Endothelial cell of umbilical vein (primary cell): ENCODE measurements at regions not wholly inside any gene's neighbourhood (a gene's known extent, or its start where the extent isn't known, plus 50 kb on each side); places are given as distances from the start of the nearest gene placed in this dataset.

ENCODE experiments used
- BruUV-seq: library from RNA; stranded (reverse); fragments of 400-500 nt; replicated peaks from 2 replicates; lab custom pipeline; 2021; lab: Mats Ljungman, UMichigan
- CTCF ChIA-PET: fragments of 300-600, 350-600 bp; sonication (Branson Sonifier 250); formaldehyde crosslinking; loops from one replicate; lab custom pipeline; 2021; ENCODE audit warnings: antibody characterized with exemption, inconsistent platforms; lab: Charles Lee
- POLR2A ChIA-PET: fragments of 300-600, 350-600 bp; sonication (Branson Sonifier 250); formaldehyde crosslinking; loops from one replicate; lab custom pipeline; 2021; ENCODE audit warnings: antibody characterized with exemption, inconsistent platforms; lab: Charles Lee
- DNase-seq: peaks from one replicate; pipeline ENCODE4 v3.0.0-alpha.2; 2011; ENCODE audit warnings: low read depth, low spot score
- FAIRE-seq: peaks from 2 replicates; lab custom pipeline; 2011; peaks lifted over from hg19 to GRCh38; lab: Jason Lieb, UNC
- H2AFZ ChIP-seq: 2 replicates; pipeline ENCODE4 v1.6.0; 2012; ENCODE audit warnings: low read depth, low read length, control low read depth, inconsistent platforms
- H3K27ac ChIP-seq: 2 replicates; pipeline ENCODE4 v1.5.1; 2011; ENCODE audit warnings: low read depth, mild to moderate bottlenecking, control low read depth, low read length, moderate library complexity; ENCODE audit not compliant: insufficient read depth
- H3K27me3 ChIP-seq, 2 experiments: 2 replicates each; pipeline versions ENCODE4 v1.6.0 to v1.6.1; 2011; ENCODE audit warnings: low read length in 2 of 2, mixed read lengths in 1 of 2; ENCODE audit not compliant: control insufficient read depth in 2 of 2, insufficient read depth in 2 of 2
- H3K36me3 ChIP-seq, 2 experiments: 2 replicates in 1 of 2; 3 replicates in 1 of 2; pipeline ENCODE4 v1.5.1; 2011; ENCODE audit warnings: low read length in 2 of 2, mild to moderate bottlenecking in 1 of 2, moderate library complexity in 1 of 2; ENCODE audit not compliant: control insufficient read depth in 2 of 2, insufficient read depth in 2 of 2; ENCODE audit errors: extremely low read depth in 1 of 2
- H3K4me1 ChIP-seq: 3 replicates; pipeline ENCODE4 v1.5.1; 2011; ENCODE audit warnings: mild to moderate bottlenecking, low read length; ENCODE audit not compliant: control insufficient read depth, insufficient read depth; ENCODE audit errors: extremely low read depth
- H3K4me2 ChIP-seq: 2 replicates; pipeline ENCODE4 v1.6.1; 2011; ENCODE audit warnings: low read length, control low read depth, mixed read lengths; ENCODE audit not compliant: insufficient read depth
- H3K4me3 ChIP-seq, 3 experiments: fragments of 200-600 bp in 1 of 3; sonication (generic), shearing (Covaris generic) in 1 of 3; replicated peaks in 1 of 3; 2 replicates each; pipeline ENCODE4 v1.5.1; 2011 to 2016; ENCODE audit warnings: control low read depth in 3 of 3, low read length in 3 of 3, mild to moderate bottlenecking in 2 of 3, inconsistent platforms in 1 of 3, low read depth in 1 of 3, moderate library complexity in 1 of 3; ENCODE audit not compliant: insufficient read depth in 1 of 3
- H3K79me2 ChIP-seq: 2 replicates; pipeline ENCODE4 v1.6.0; 2012; ENCODE audit warnings: low read length, inconsistent platforms; ENCODE audit not compliant: control insufficient read depth, insufficient read depth
- H3K9ac ChIP-seq: replicated peaks from 2 replicates; pipeline ENCODE3; 2011; ENCODE audit warnings: low read length, control low read depth; ENCODE audit not compliant: insufficient read depth; ENCODE audit errors: extremely low read depth
- H3K9me1 ChIP-seq: replicated peaks from 3 replicates; pipeline ENCODE4 v1.6.0; 2011; ENCODE audit warnings: mild to moderate bottlenecking, low read length; ENCODE audit not compliant: control insufficient read depth, insufficient read depth; ENCODE audit errors: extremely low read depth
- H3K9me3 ChIP-seq: replicated peaks from 2 replicates; pipeline ENCODE4 v1.5.1; 2012; ENCODE audit warnings: low read length, inconsistent platforms; ENCODE audit not compliant: control insufficient read depth, insufficient read depth
- H4K20me1 ChIP-seq: replicated peaks from 2 replicates; pipeline ENCODE3; 2011; ENCODE audit warnings: mild to moderate bottlenecking, low read length; ENCODE audit not compliant: control insufficient read depth, insufficient read depth; ENCODE audit errors: extremely low read depth
- CTCF ChIP-seq, 2 donors: IDR thresholded peaks; 1 replicate in 1 of 2; 2 replicates in 1 of 2; pipeline ENCODE4 v1.5.1; 2011; ENCODE audit warnings: low read length in 2 of 2, mild to moderate bottlenecking in 2 of 2, moderate library complexity in 2 of 2, control low read depth in 1 of 2, inconsistent platforms in 1 of 2, low read depth in 1 of 2; ENCODE audit not compliant: insufficient read depth in 1 of 2; ENCODE audit errors: extremely low read depth in 1 of 2
- FOS ChIP-seq: IDR thresholded peaks from 2 replicates; pipeline ENCODE4 v1.6.1; 2011; ENCODE audit warnings: mild to moderate bottlenecking, low read length, moderate library complexity, borderline replicate concordance; ENCODE audit not compliant: insufficient read depth
- GATA2 ChIP-seq: IDR thresholded peaks from 2 replicates; pipeline ENCODE4 v1.7.0; 2011; ENCODE audit warnings: low read depth, mild to moderate bottlenecking, moderate library complexity, mixed read lengths, low read length; ENCODE audit not compliant: insufficient read length, insufficient read depth
- JUN ChIP-seq: IDR thresholded peaks from 2 replicates; pipeline ENCODE4 v1.6.1; 2011; ENCODE audit warnings: borderline replicate concordance, low read depth; ENCODE audit not compliant: insufficient read length, insufficient read depth
- POLR2A ChIP-seq: IDR thresholded peaks from 2 replicates; pipeline ENCODE4 v1.6.1; 2012; ENCODE audit warnings: low read depth, mild to moderate bottlenecking, control low read depth, low read length
- POLR2AphosphoS5 ChIP-seq: IDR thresholded peaks from 2 replicates; pipeline ENCODE4 v1.6.1; 2012; ENCODE audit warnings: low read depth, mild to moderate bottlenecking, control low read depth, low read length, moderate library complexity; ENCODE audit not compliant: insufficient read depth
- dilution Hi-C: fragments of 300-500 bp; cut with MboI; formaldehyde crosslinking; loops from one replicate; pipeline ENCODE4 v1.15.0; 2019; ENCODE audit warnings: low sequenced_read_pairs; ENCODE audit not compliant: extremely low pct_ligation_motif_present
- intact Hi-C: fragments of 100-400 bp; cut with micrococcal nuclease; formaldehyde crosslinking; loops from one replicate; pipeline ENCODE4 v1.10.0; 2022

GRCh38 chr17:15031975-15032374 lies 233.2 kb downstream of the PMP22 start:
- ChIA-PET CTCF (no interaction called here), POLR2A (no interaction called here)
- no peak for TF ChIP-seq GATA2
- TF ChIP-seq POLR2AphosphoS5: no peak
- TF ChIP-seq POLR2A: no peak
- H3K4me1 ChIP-seq: no peaks in the 10 kb centered on the region
- intact Hi-C loops: no loop called here
- no peak overlapping the region for H2AFZ ChIP-seq
- no peaks in the 10 kb centered on the region for H3K36me3 ChIP-seq
- H3K27ac ChIP-seq: no peak overlapping the region
- peaks cover 2% of the 10 kb centered on the region for H3K9me3 ChIP-seq
- no peak for FAIRE-seq
- H4K20me1 ChIP-seq: no peaks in the 10 kb centered on the region
- no peak overlapping the region for H3K4me3 ChIP-seq
- H3K4me2 ChIP-seq: no peak overlapping the region
- H3K79me2 ChIP-seq: no peaks in the 10 kb centered on the region
- dilution Hi-C loops: no loop called here
- H3K9me1 ChIP-seq: no peaks in the 10 kb centered on the region
- no peak overlapping the region for H3K9ac ChIP-seq
- no peaks in the 10 kb centered on the region for H3K27me3 ChIP-seq
- no peak for DNase-seq
- no TSS peak for BruUV-seq

- no TSS peak for BruUV-seq
Measured at GRCh38 chr17:15029469-15029868, 235.7 kb downstream of the PMP22 start.

More at GRCh38 chr17:15029469-15029868, 235.7 kb downstream of the PMP22 start:
- Histone ChIP-seq H2AFZ (no peak overlapping the region), H3K27me3 (no peaks in the 10 kb centered on the region), H3K36me3 (no peaks in the 10 kb centered on the region), H3K9me1 (no peaks in the 10 kb centered on the region), H3K4me1 (no peaks in the 10 kb centered on the region), H4K20me1 (no peaks in the 10 kb centered on the region), H3K4me3 (no peak overlapping the region), H3K9ac (no peak overlapping the region), H3K27ac (no peak overlapping the region), H3K9me3 (peaks cover 2% of the 10 kb centered on the region), H3K4me2 (no peak overlapping the region), H3K79me2 (no peaks in the 10 kb centered on the region)
- ChIA-PET POLR2A (no interaction called here), CTCF (no interaction called here)
- FAIRE-seq (no peak), DNase-seq (no peak)
- intact Hi-C loops (no loop called here), dilution Hi-C loops (no loop called here)
- no peak for TF ChIP-seq POLR2A
- TF ChIP-seq FOS: no peak
- TF ChIP-seq JUN: no peak
- no peak for TF ChIP-seq POLR2AphosphoS5
- TF ChIP-seq CTCF (IDR thresholded peaks at IDR 0.05; ENCODE audit: extremely low read depth in 1 of 2, insufficient read depth in 1 of 2, low read depth in 1 of 2, low read length in 2 of 2): no peak
- no peak for TF ChIP-seq GATA2
